DMS53 (cell line): ENCODE measurements at regions not wholly inside any gene's neighbourhood (a gene's known extent, or its start where the extent isn't known, plus 50 kb on each side); places are given as distances from the start of the nearest gene placed in this dataset.
"Not testable (repeated sequence)": the region's sequence is repeated elsewhere in the genome, so short reads cannot be mapped to it uniquely, and the experiment has no call there.

Source experiments
- DNase-seq: peaks from one replicate; lab custom pipeline; 2025; lab: John Stamatoyannopoulos, UW

GRCh38 chr15:95687686-95688085, 642.8 kb upstream of the NR2F2 start:
- DNase-seq: no peak

GRCh38 chr15:95690631-95691340, 639.7 kb upstream of the NR2F2 start:
- no peak for DNase-seq

GRCh38 chr15:95693917-95694316, 636.6 kb upstream of the NR2F2 start:
- no peak for DNase-seq

GRCh38 chr15:95698230-95698629, 632.3 kb upstream of the NR2F2 start:
- no peak for DNase-seq

GRCh38 chr15:95698951-95699350, 631.5 kb upstream of the NR2F2 start:
- no peak for DNase-seq

GRCh38 chr15:95699578-95699977, 630.9 kb upstream of the NR2F2 start:
- DNase-seq: no peak

- DNase-seq: not testable (repeated sequence)
Measured at GRCh38 chr15:95700692-95701091, 629.8 kb upstream of the NR2F2 start.

- no peak for DNase-seq
Measured at GRCh38 chr15:95701410-95701809, 629.1 kb upstream of the NR2F2 start.

- DNase-seq: no peak
Measured at GRCh38 chr15:95709959-95710695, 620.4 kb upstream of the NR2F2 start.

- DNase-seq: no peak
Measured at GRCh38 chr15:95712785-95713184, 617.7 kb upstream of the NR2F2 start.

- DNase-seq: no peak
Measured at GRCh38 chr15:95713324-95713723, 617.2 kb upstream of the NR2F2 start.

- DNase-seq: no peak
Measured at GRCh38 chr15:95715116-95715903, 615.2 kb upstream of the NR2F2 start.

GRCh38 chr15:95715906-95716656, 614.4 kb upstream of the NR2F2 start:
- DNase-seq: no peak

- no peak for DNase-seq
Measured at GRCh38 chr15:95716708-95717107, 613.8 kb upstream of the NR2F2 start.

GRCh38 chr15:95718441-95718840, 612.1 kb upstream of the NR2F2 start:
- DNase-seq: no peak

GRCh38 chr15:95724908-95725633, 605.4 kb upstream of the NR2F2 start:
- no peak for DNase-seq

GRCh38 chr15:95726891-95727290, 603.6 kb upstream of the NR2F2 start:
- no peak for DNase-seq

GRCh38 chr15:95733931-95734330, 596.6 kb upstream of the NR2F2 start:
- DNase-seq: no peak

- DNase-seq: no peak
Measured at GRCh38 chr15:95734422-95735316, 595.8 kb upstream of the NR2F2 start.

- no peak for DNase-seq
Measured at GRCh38 chr15:95737060-95737459, 593.4 kb upstream of the NR2F2 start.
